ENCODE measurements at regions not wholly inside any gene's neighbourhood (a gene's known extent, or its start where the extent isn't known, plus 50 kb on each side); places are given as distances from the start of the nearest gene placed in this dataset.

DNA sequence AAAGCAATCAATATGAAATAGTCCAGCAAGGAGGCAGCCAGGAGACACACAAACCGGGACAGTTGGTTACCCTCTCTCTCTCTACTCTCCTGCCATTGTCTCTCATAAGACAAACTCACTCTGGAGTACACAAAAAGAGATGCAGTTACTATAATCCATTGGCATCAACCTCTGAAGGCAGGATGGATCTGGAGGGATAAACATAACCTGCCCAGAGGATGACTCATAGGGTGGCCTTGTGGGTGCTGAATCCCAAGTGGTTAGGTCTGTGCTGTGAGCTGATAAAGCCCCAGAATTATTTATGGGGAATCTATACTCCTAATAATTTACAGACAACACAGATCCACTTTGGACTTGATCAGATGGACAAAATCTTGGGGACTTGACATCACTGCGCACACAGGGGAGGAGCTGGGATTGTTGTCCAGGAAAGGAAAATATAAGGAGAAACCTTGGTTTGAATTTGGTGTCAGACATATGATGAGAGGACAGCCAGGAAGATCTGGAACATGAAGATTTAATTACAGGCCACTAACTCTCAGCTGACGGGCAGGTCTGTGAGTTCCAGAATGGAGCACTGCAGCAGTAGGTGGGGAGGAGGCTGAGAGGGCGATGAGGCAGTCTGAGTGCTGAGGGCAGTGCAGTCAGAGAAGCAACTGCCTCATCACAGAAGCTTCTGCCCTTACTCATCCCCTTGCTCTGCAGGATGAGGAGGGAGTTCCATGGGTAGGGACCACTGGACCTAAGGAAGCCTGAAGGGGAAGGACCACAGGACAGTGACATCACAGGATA is 113.9 kb upstream of the PRSS58 start:
- DNase-seq (ENCODE audit: low read depth), result no peak

DNA sequence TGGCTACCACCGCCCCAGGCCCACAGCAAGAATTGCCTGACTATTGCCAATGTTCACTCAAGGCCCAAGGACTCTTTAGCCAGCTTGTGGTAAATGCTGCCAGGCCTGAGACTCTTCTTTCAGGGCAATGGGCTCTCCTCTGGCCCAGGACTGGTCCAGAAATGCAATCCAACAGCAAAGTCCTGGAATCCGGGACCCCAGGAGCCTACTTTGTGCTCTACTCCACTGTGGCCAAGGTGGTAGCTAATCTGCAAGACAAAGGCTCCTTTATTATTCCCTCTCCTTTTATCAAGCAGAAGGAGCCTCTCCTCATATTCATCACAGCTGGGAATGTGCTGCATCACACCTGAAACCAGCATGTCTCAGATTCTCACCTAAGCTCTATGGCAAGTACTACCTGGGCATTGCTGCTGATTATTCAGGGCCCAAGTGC is 107.6 kb upstream of the PRSS58 start:
- DNase-seq (ENCODE audit: low read depth), result no peak

GRCh38 chr7:142364551-142364950 is 106.7 kb upstream of the PRSS58 start:
- no peak for DNase-seq (ENCODE audit: low read depth)

GRCh38 chr7:142362349-142362748 is 104.5 kb upstream of the PRSS58 start:
- no peak for DNase-seq (ENCODE audit: low read depth)

GRCh38 chr7:142359694-142360279 is 101.9 kb upstream of the PRSS58 start:
- no peak for DNase-seq (ENCODE audit: low read depth)

DNA sequence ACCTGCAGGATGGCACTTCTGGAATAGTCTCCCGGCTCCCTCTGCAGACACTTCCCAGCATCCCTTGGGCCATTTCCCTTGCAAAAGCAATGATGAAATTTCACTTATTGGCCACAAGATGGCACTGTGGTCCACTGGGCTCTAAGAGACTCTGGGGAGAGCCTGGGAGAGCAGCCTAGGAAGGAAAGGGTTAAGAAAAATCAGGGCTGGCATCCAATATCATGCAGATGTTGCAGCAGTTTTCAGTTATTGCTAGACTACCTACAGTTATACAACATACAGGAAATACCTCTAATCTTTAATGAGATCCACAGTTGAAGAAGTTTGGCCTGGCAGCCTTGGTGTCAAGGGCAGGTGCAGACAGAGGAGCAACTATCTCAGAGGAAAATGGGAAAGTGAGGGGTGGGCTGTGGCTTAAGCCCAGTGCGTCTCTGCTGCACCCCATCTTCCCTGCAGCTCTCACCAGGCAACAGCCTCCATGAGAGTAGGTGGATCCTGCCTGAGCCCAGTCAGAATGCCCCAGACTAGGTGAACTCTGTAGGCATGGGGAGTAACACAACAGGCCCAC is 100.2 kb upstream of the PRSS58 start:
- DNase-seq (ENCODE audit: low read depth), result no peak

GRCh38 chr7:142356166-142356565 is 98.3 kb upstream of the PRSS58 start:
- no peak for DNase-seq (ENCODE audit: low read depth)

- no peak for DNase-seq (ENCODE audit: low read depth)
These were observed 97.5 kb upstream of the PRSS58 start for GRCh38 chr7:142355328-142355727.

DNA sequence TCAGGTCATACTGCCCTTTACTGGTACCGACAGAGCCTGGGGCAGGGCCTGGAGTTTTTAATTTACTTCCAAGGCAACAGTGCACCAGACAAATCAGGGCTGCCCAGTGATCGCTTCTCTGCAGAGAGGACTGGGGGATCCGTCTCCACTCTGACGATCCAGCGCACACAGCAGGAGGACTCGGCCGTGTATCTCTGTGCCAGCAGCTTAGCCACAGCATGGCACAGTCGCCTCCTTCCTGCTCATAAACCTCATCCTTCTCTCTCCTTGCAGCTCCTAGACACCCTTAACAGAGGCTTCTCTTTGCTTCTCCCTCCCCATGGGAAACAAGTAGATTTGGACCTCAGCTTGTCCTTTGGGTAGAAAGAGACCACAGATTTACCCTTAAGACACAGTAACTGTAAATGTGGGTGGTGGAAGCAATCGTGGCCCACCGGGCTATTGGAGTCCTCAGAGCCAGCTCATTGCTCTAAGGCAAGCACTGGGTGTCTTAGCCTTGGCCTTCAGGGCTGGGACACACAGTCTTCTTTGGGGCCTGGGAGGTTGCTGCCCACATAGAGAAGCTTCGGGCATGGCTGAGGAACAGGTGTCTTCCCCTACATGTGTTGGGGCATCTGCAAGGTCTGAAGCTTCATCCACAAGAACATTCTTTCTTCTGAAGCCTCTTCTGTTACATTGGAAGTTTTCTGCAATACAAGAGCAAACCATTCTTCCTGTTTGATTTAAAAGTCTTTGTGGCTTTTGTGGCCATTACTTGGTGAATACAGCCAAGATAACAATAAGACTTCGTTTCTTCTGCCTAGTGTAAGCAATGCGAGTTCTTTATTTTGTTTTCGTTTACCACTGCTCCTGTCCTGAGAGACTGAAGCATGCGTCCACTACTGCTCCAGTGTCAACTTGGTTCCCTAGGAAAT is 95.5 kb upstream of the PRSS58 start:
- no peak for DNase-seq (ENCODE audit: low read depth)

DNA sequence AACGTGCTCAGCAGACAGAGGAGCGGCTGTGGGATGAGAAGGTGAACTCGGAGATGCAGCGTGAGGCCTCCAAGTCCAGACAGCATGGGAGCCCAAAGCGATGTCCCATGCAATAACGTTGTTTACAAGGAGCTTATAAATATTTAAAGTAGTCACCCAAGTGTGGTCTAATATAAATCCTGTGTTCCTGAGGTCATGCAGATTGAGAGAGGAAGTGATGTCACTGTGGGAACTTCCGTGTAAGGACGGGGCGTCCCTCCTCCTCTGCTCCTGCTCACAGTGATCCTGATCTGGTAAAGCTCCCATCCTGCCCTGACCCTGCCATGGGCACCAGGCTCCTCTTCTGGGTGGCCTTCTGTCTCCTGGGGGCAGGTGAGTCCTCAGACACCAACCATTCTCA is 94.7 kb upstream of the PRSS58 start:
- no peak for DNase-seq (ENCODE audit: low read depth)

DNA sequence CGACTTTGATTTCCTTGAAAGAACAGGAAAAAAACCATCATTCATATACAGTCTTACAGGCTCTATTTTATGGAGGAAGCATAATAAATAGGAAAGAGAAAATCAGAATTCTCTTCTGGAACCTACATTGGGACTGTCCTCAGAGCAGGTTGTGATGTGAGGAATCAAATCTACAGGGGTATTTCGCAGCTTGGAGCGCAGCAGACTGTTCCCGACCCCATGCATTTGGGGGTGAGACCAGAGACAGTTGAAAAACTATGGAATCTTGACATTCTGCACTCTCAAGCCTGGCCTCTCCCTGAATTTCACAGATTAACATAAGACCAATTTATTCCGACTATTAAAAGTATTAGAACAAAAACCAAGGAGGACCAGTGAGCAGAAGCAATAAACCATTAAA is 93.3 kb upstream of the PRSS58 start:
- no peak for DNase-seq (ENCODE audit: low read depth)

DNA sequence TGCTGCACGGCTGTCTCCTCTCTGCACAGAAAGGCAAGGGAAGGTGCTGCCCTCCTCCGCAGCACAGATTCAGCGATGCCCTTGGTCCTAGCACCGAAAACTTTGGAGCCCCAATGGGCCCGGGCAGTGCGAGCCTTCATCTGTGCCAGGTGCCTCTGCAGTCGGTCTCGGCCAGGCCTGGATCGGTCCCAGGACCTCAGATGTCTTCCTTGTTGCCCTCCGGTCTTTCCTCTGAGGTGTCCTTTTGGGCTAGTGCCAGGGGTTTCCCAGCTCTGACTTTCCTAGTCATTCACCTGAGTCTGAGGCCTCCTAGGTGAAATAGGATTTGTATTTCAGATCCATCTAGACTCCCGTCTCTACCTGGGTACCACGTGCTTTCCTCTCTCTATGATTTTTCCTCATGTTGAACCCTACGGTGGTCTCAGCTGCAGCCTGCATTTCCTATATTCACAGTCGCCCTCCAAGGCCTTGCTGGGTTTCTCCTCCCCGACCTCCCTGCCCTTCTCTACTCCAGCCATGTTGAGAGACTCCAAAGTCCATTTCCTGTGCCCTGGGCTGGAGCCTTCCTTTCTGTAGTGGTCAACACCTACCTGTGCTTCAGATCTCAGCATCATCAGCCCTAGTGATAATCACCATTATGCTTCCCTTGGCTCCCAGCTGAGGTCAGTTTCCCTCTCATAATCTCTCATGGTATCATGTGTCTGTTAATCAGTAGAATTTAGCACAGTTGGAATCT is 92.0 kb upstream of the PRSS58 start:
- DNase-seq (ENCODE audit: low read depth), result no peak

GRCh38 chr7:142348921-142349405 is 91.1 kb upstream of the PRSS58 start:
- DNase-seq (ENCODE audit: low read depth), result no peak

GRCh38 chr7:142348100-142348499 is 90.2 kb upstream of the PRSS58 start:
- no peak for DNase-seq (ENCODE audit: low read depth)

- no peak for DNase-seq (ENCODE audit: low read depth)
These were observed 89.2 kb upstream of the PRSS58 start for GRCh38 chr7:142347091-142347490.

DNA sequence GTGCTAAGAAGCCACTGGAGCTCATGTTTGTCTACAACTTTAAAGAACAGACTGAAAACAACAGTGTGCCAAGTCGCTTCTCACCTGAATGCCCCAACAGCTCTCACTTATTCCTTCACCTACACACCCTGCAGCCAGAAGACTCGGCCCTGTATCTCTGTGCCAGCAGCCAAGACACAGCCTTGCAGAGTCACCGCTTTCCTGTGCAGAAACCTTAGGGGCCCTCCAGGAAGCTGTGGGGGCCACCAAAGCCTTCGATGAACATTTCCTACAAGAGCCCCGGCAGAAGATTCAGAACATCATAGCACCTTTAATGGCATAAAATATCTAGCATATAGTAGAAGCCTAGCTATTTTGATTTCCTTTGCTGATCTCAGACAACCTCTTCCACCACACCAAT is 88.0 kb upstream of the PRSS58 start:
- DNase-seq (ENCODE audit: low read depth), result peak; percentile 45

GRCh38 chr7:142338633-142339501 is 81.0 kb upstream of the PRSS58 start:
- DNase-seq (ENCODE audit: low read depth), result no peak

- DNase-seq (ENCODE audit: low read depth), result no peak
These were observed 79.5 kb upstream of the PRSS58 start for GRCh38 chr7:142337054-142338001.

DNA sequence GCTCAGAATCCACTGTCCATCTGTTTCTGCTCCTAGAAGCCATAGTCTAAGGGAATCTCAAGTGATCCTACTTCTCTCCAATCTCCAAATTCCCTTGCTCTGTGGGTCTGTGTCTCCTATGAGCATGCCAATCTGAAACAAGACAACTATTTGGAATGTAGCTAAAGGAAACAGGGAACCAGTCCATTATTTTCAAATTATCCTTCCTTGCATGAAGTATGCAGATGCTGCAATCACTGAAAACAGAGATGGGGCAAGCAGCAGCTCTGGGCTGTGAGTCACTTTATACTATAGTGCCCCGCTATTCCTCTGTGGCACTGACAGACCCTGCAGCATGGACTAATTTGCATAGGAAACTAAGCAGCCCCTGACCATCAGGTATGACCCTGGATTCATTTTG is 76.9 kb upstream of the PRSS58 start:
- no peak for DNase-seq (ENCODE audit: low read depth)

Data from activated T-cell treated with anti-CD3 and anti-CD28 coated beads for 24 hours (primary cell).